GM12873 (cell line): ENCODE measurements at regions not wholly inside any gene's neighbourhood (a gene's known extent, or its start where the extent isn't known, plus 50 kb on each side); places are given as distances from the start of the nearest gene placed in this dataset.

Experiments
- TF ChIP-seq, protein P1 (sequence below): IDR thresholded peaks from 2 replicates; pipeline ENCODE4 v1.5.1; 2012; ENCODE audit warnings: low read depth, mild to moderate bottlenecking, moderate library complexity, low read length, control low read depth; ENCODE audit not compliant: insufficient read depth; ENCODE audit errors: missing control alignments

DNA sequence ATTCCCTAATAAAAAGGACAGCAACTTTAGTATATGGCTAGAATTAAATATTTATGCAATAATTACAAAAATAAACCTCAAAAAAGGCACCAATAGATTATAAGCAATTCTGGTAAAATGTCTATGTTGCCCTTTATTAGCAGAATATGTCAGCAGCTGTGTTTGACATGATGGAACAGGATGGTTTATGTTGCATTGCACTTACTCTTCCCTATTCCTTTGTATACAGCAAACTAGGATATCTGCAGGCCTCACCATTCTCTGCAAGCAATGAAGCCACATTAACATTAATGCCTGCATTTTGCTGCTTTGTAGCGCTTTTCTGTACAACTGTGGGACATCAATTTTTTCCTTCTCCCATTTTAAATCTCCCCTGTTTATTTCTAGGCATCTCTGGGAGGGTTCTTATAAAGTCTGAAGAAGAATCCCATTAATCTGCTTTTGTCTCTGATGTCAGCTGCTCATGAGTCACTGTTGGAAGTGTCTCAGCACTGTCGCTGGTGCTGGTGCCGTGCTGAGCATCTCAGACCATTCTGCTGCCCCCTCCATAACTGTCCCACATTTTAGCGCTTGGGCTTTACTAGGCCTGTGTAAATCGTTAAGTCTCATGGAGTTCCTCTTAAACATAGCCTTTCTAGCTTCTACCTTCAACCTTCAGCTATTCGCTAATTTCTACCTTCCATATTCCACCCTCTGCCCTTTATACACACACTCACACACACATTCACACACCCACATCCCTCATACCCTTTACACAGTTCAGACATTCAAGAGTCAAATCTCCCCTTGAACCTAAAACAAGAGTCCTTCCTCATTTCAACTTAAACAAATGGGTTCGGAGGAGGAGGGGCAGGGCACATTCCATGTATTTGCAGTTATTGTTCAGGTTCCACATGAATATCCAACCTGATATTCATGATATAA lies 64.4 kb upstream of the TRHDE start:
- TF ChIP-seq, protein P1, sequence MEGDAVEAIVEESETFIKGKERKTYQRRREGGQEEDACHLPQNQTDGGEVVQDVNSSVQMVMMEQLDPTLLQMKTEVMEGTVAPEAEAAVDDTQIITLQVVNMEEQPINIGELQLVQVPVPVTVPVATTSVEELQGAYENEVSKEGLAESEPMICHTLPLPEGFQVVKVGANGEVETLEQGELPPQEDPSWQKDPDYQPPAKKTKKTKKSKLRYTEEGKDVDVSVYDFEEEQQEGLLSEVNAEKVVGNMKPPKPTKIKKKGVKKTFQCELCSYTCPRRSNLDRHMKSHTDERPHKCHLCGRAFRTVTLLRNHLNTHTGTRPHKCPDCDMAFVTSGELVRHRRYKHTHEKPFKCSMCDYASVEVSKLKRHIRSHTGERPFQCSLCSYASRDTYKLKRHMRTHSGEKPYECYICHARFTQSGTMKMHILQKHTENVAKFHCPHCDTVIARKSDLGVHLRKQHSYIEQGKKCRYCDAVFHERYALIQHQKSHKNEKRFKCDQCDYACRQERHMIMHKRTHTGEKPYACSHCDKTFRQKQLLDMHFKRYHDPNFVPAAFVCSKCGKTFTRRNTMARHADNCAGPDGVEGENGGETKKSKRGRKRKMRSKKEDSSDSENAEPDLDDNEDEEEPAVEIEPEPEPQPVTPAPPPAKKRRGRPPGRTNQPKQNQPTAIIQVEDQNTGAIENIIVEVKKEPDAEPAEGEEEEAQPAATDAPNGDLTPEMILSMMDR, result no peak

DNA sequence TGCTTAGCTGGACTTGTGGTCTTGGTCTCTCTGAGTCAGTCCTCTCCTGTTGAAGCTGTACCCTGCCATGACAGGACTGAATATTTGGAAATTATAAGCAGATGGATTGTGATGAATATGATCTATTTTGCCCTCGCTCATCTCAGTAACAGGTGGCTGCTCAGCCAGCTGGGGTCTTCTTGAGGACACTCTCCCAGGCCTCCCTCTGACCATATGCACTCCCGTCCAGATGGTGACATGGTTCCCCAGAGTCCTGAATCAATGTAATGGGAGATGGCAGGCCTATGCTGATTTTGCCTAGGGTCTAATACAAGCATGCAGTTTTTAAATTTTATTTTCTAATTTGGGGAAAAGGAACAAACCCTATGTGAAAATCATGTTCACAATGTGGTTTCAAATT lies 63.1 kb upstream of the TRHDE start:
- TF ChIP-seq, protein P1, result no peak

DNA sequence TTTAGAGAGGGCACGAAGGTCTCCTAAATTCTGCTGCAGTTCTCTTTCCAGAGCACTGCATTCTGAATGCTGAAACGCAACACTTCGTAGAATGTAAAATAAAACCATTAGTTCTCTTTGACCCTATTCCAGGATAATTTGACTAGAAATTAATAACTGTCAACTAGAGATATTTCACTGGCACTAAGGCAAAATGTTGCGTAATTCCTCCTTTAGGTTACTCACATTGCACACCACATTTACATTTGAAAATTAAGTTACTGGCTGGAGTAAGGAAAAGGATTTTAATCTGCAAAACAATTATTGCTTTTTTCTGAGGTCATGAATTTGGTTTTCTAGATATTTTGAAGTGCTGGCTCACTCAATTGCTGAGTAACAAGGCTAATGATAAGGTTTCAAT lies 58.0 kb upstream of the TRHDE start:
- TF ChIP-seq, protein P1, result no peak

DNA sequence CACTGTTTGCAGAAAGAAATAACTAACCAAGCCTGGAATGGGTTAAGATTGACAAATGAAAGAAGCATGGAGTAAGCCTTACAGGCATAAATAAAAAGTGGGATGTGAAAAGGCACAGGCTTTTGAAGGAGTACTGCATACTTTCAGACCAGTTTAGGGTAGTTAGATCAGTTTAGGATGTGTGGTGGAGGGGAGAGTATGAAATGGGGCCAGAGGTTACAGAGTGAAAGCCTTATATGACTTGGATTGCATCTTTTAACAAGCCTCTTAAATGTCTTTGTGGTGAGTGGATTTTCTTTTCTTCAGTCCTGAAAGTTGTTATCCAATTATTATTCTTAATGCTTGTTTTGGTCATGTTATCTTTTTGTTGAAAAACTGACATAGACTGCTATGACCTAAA lies 52.2 kb upstream of the TRHDE start:
- TF ChIP-seq, protein P1, result no peak
